Stomach (tissue), 8 donors: ENCODE measurements at regions not wholly inside any gene's neighbourhood (a gene's known extent, or its start where the extent isn't known, plus 50 kb on each side); places are given as distances from the start of the nearest gene placed in this dataset.

Experiments used
- DNase-seq, 2 donors: peaks; one replicate each; pipeline versions ENCODE4 v3.0.0 to v3.0.0-alpha.2; 2013 to 2019
- H3K27ac ChIP-seq, 5 donors: fragments of 200-600 bp in 4 of 5; sonication (generic) in 4 of 5; one replicate each; pipeline ENCODE4 v1.5.1; 2013 to 2019; ENCODE audit warnings: mild to moderate bottlenecking in 1 of 5, moderate library complexity in 1 of 5
- H3K27me3 ChIP-seq, 3 donors: fragments of 200-600 bp; sonication (generic); one replicate each; pipeline ENCODE4 v1.5.1; 2017 to 2019; ENCODE audit warnings: mixed run types in 1 of 3
- H3K36me3 ChIP-seq, 4 donors: fragments of 200-600 bp; sonication (generic); 1 replicate in 3 of 4; 2 replicates in 1 of 4; pipeline ENCODE4 v1.5.1; 2016 to 2019
- H3K4me1 ChIP-seq, 4 donors: fragments of 200-600 bp; sonication (generic); one replicate each; pipeline ENCODE4 v1.5.1; 2016 to 2019
- H3K4me3 ChIP-seq, 4 donors: fragments of 200-600 bp; sonication (generic) in 3 of 4; one replicate each; pipeline ENCODE4 v1.5.1; 2016 to 2019; ENCODE audit warnings: mild to moderate bottlenecking in 1 of 4
- H3K9me3 ChIP-seq, 4 donors: fragments of 200-600 bp; sonication (generic); one replicate each; pipeline ENCODE4 v1.5.1; 2016 to 2019
- CTCF ChIP-seq, 7 experiments: fragments of 450-650 bp in 4 of 7; fragments of 200-600 bp in 3 of 7; sonication (generic) in 3 of 7; IDR thresholded peaks; one replicate each; pipeline ENCODE4 v1.5.1; 2016 to 2019; ENCODE audit warnings: antibody characterized with exemption in 7 of 7, control low read depth in 2 of 7, mild to moderate bottlenecking in 1 of 7
- EP300 ChIP-seq: sonication (generic); formaldehyde crosslinking; IDR thresholded peaks from one replicate; pipeline ENCODE4 v1.6.1; 2017; ENCODE audit warnings: antibody characterized with exemption
- POLR2A ChIP-seq, 4 donors: fragments of 450-650 bp; IDR thresholded peaks; one replicate each; pipeline ENCODE4 v1.6.1; 2016; ENCODE audit warnings: antibody characterized with exemption in 4 of 4, control low read depth in 2 of 4, mild to moderate bottlenecking in 1 of 4, moderate library complexity in 1 of 4
- POLR2AphosphoS5 ChIP-seq, 3 donors: sonication (generic); formaldehyde crosslinking; IDR thresholded peaks; one replicate each; pipeline ENCODE4 v1.6.1; 2016; ENCODE audit warnings: antibody characterized with exemption in 3 of 3
- WGBS, 5 donors: extraction: QIAGEN DNeasy Blood & Tissue Kit in 3 of 5; methylation state at CpG; one replicate each; pipeline versions ENCODE4 v1.1.5 to v1.1.7; 2013 to 2018; 5-methylcytosine and 5-hydroxymethylcytosine counted together
- intact Hi-C: fragments of 100-400 bp; cut with DNase I; formaldehyde crosslinking; loops from one replicate; pipeline ENCODE4 v1.15.1; 2023; ENCODE audit warnings: low total_unique reads
- donor health status: healthy with polysubstance abuse.
- donor health status: Bipolar disorder and iron deficiency.
- donor health status: healthy.

GRCh38 chr12:86663173-86663572, 407.0 kb upstream of the MGAT4C start:
- no peaks in the 10 kb centered on the region for H3K9me3 ChIP-seq
- no peaks in the 10 kb centered on the region for H3K36me3 ChIP-seq
- H3K27ac ChIP-seq: no peak overlapping the region
- 67 to 76% (median 73%) methylated on average over 3 of the region's 3 CpGs for WGBS, 5 donors
- TF ChIP-seq CTCF (IDR thresholded peaks at IDR 0.05): no peak
- TF ChIP-seq EP300: no peak
- TF ChIP-seq POLR2AphosphoS5 (IDR thresholded peaks at IDR 0.05): no peak
- TF ChIP-seq POLR2A (IDR thresholded peaks at IDR 0.05): no peak
- no peaks in the 10 kb centered on the region for H3K27me3 ChIP-seq
- H3K4me3 ChIP-seq: no peak overlapping the region
- DNase-seq: no peak
- no peaks in the 10 kb centered on the region for H3K4me1 ChIP-seq
- intact Hi-C loops: no loop called here

- H3K4me1 ChIP-seq: no peaks in the 10 kb centered on the region
- intact Hi-C loops: no loop called here
- TF ChIP-seq EP300: no peak
- no peak for TF ChIP-seq POLR2A (IDR thresholded peaks at IDR 0.05)
- no peak for TF ChIP-seq CTCF (IDR thresholded peaks at IDR 0.05)
- no peak for TF ChIP-seq POLR2AphosphoS5 (IDR thresholded peaks at IDR 0.05)
- H3K27ac ChIP-seq: no peak overlapping the region
- no peak overlapping the region for H3K4me3 ChIP-seq
- no peak for DNase-seq
- H3K9me3 ChIP-seq: no peaks in the 10 kb centered on the region
- 25 to 43% (median 34%) methylated on average over 1 of the region's 1 CpG for WGBS, 5 donors
- H3K27me3 ChIP-seq: no peaks in the 10 kb centered on the region
- H3K36me3 ChIP-seq: no peaks in the 10 kb centered on the region
Observed at GRCh38 chr12:86662464-86662863, 406.3 kb upstream of the MGAT4C start.

GRCh38 chr12:86660488-86661147, 404.4 kb upstream of the MGAT4C start:
- Histone ChIP-seq H3K4me3 (no peak overlapping the region), H3K27me3 (no peaks in the 10 kb centered on the region), H3K27ac (no peak overlapping the region), H3K4me1 (no peaks in the 10 kb centered on the region), H3K9me3 (no peaks in the 10 kb centered on the region), H3K36me3 (no peaks in the 10 kb centered on the region)
- no peak for DNase-seq
- no peak for TF ChIP-seq CTCF (IDR thresholded peaks at IDR 0.05)
- no peak for TF ChIP-seq EP300
- no peak for TF ChIP-seq POLR2AphosphoS5 (IDR thresholded peaks at IDR 0.05)
- TF ChIP-seq POLR2A (IDR thresholded peaks at IDR 0.05): no peak
- 80 to 93% (median 86%) methylated on average over 1 of the region's 1 CpG for WGBS, 5 donors
- intact Hi-C loops: no loop called here

GRCh38 chr12:86659985-86660384, 403.8 kb upstream of the MGAT4C start:
- no peaks in the 10 kb centered on the region for H3K9me3 ChIP-seq
- WGBS, 5 donors: 29 to 57% (median 44%) methylated on average over 2 of the region's 2 CpGs

More at GRCh38 chr12:86659985-86660384, 403.8 kb upstream of the MGAT4C start:
- TF ChIP-seq POLR2AphosphoS5 (IDR thresholded peaks at IDR 0.05) (no peak), POLR2A (IDR thresholded peaks at IDR 0.05) (no peak), CTCF (IDR thresholded peaks at IDR 0.05) (no peak), EP300 (no peak)
- no peak for DNase-seq
- intact Hi-C loops: no loop called here
- Histone ChIP-seq H3K27ac (no peak overlapping the region), H3K36me3 (no peaks in the 10 kb centered on the region), H3K27me3 (no peaks in the 10 kb centered on the region), H3K4me3 (no peak overlapping the region), H3K4me1 (no peaks in the 10 kb centered on the region)
